ENCODE measurements at regions not wholly inside any gene's neighbourhood (a gene's known extent, or its start where the extent isn't known, plus 50 kb on each side); places are given as distances from the start of the nearest gene placed in this dataset.

- Histone ChIP-seq H3K4me3 (ENCODE audit: low read depth, low read length) (no peak overlapping the region), H3K36me3 (ENCODE audit: control insufficient read depth, insufficient read depth, low read length) (no peaks in the 10 kb centered on the region), H3K27me3 (ENCODE audit: control insufficient read depth, insufficient read depth, low read length) (no peaks in the 10 kb centered on the region)
- ChIA-PET CTCF (interaction anchor here (1.0 to 1.3 kb wide), 3 partner anchors 12 to 243 kb away, joined by 3 to 5 read pairs (median 4); no protein-coding TSS in a partner anchor), POLR2A (no interaction called here)
- TF ChIP-seq CTCF (IDR thresholded peaks at IDR 0.05; ENCODE audit: insufficient read depth, low read depth, low read length) = no peak
- no peak for DNase-seq (ENCODE audit: low read depth)
Observed at GRCh38 chr4:155544547-155544946, 122.1 kb upstream of the GUCY1A1 start.

GRCh38 chr4:155543126-155543765 lies 123.4 kb upstream of the GUCY1A1 start:
- Histone ChIP-seq H3K36me3 (ENCODE audit: control insufficient read depth, insufficient read depth, low read length) (no peaks in the 10 kb centered on the region), H3K4me3 (ENCODE audit: low read depth, low read length) (no peak overlapping the region), H3K27me3 (ENCODE audit: control insufficient read depth, insufficient read depth, low read length) (no peaks in the 10 kb centered on the region)
- CTCF ChIA-PET = no interaction called here
- TF ChIP-seq CTCF (IDR thresholded peaks at IDR 0.05; ENCODE audit: insufficient read depth, low read depth, low read length) = no peak
- DNase-seq (ENCODE audit: low read depth) = no peak
- POLR2A ChIA-PET = no interaction called here

- CTCF ChIA-PET = no interaction called here
- TF ChIP-seq CTCF (IDR thresholded peaks at IDR 0.05; ENCODE audit: insufficient read depth, low read depth, low read length) = no peak
- no peak for DNase-seq (ENCODE audit: low read depth)
- no peak overlapping the region for H3K4me3 ChIP-seq (ENCODE audit: low read depth, low read length)
- H3K36me3 ChIP-seq (ENCODE audit: control insufficient read depth, insufficient read depth, low read length) = no peaks in the 10 kb centered on the region
- no peaks in the 10 kb centered on the region for H3K27me3 ChIP-seq (ENCODE audit: control insufficient read depth, insufficient read depth, low read length)
- POLR2A ChIA-PET = no interaction called here
Observed at GRCh38 chr4:155542415-155542814, 124.2 kb upstream of the GUCY1A1 start.

GRCh38 chr4:155541716-155542115 lies 124.9 kb upstream of the GUCY1A1 start:
- no peak overlapping the region for H3K4me3 ChIP-seq (ENCODE audit: low read depth, low read length)
- CTCF ChIA-PET = no interaction called here
- POLR2A ChIA-PET = no interaction called here
- DNase-seq (ENCODE audit: low read depth) = no peak
- H3K36me3 ChIP-seq (ENCODE audit: control insufficient read depth, insufficient read depth, low read length) = no peaks in the 10 kb centered on the region
- no peaks in the 10 kb centered on the region for H3K27me3 ChIP-seq (ENCODE audit: control insufficient read depth, insufficient read depth, low read length)
- no peak for TF ChIP-seq CTCF (IDR thresholded peaks at IDR 0.05; ENCODE audit: insufficient read depth, low read depth, low read length)

GRCh38 chr4:155540698-155541097 lies 126.0 kb upstream of the GUCY1A1 start:
- TF ChIP-seq CTCF (IDR thresholded peaks at IDR 0.05; ENCODE audit: insufficient read depth, low read depth, low read length) = no peak
- H3K36me3 ChIP-seq (ENCODE audit: control insufficient read depth, insufficient read depth, low read length) = no peaks in the 10 kb centered on the region
- POLR2A ChIA-PET = no interaction called here
- CTCF ChIA-PET = interaction anchor here (0.8 kb wide), 1 partner anchor 11 kb away, joined by 3 read pairs; no protein-coding TSS in a partner anchor
- H3K4me3 ChIP-seq (ENCODE audit: low read depth, low read length) = no peak overlapping the region
- DNase-seq (ENCODE audit: low read depth) = no peak
- no peaks in the 10 kb centered on the region for H3K27me3 ChIP-seq (ENCODE audit: control insufficient read depth, insufficient read depth, low read length)
